Erythroblast (primary cell): ENCODE measurements at regions not wholly inside any gene's neighbourhood (a gene's known extent, or its start where the extent isn't known, plus 50 kb on each side); places are given as distances from the start of the nearest gene placed in this dataset.

Source experiments
- GATA1 ChIP-seq: IDR thresholded peaks from 2 replicates; pipeline ENCODE4 v1.6.1; 2011; ENCODE audit warnings: low read depth, mild to moderate bottlenecking, control low read depth, low read length, moderate library complexity
- POLR2A ChIP-seq: IDR thresholded peaks from 2 replicates; pipeline ENCODE4 v1.6.1; 2011; ENCODE audit warnings: mild to moderate bottlenecking, low read length

- no peak for TF ChIP-seq POLR2A
- TF ChIP-seq GATA1: no peak
Observed at GRCh38 chr1:209455145-209455544, 128.4 kb upstream of the CAMK1G start.
